HCT116 (cell line): ENCODE measurements at regions not wholly inside any gene's neighbourhood (a gene's known extent, or its start where the extent isn't known, plus 50 kb on each side); places are given as distances from the start of the nearest gene placed in this dataset.

Source experiments
- ATAC-seq: fragments of 200-7000 bp; cut with Tn5 transposase; 2 replicates; pipeline ENCODE4 v1.9.1; 2020; ENCODE audit warnings: mild to moderate bottlenecking, moderate library complexity
- BruUV-seq: library from RNA; stranded (reverse); fragments of 400-500 nt; replicated peaks from 2 replicates; lab custom pipeline; 2021; lab: Mats Ljungman, UMichigan
- CTCF ChIA-PET: fragments of 300-600 bp; sonication (Branson Sonifier 250); formaldehyde crosslinking; loops from one replicate; lab custom pipeline; 2021; ENCODE audit warnings: antibody characterized with exemption; lab: Charles Lee
- POLR2A ChIA-PET: fragments of 300-600, 350-600 bp; sonication (Branson Sonifier 250); formaldehyde crosslinking; loops from one replicate; lab custom pipeline; 2021; ENCODE audit warnings: antibody characterized with exemption; lab: Charles Lee
- RAD21 ChIA-PET, 2 experiments: fragments of 300-600 bp; sonication (Branson Sonifier 250); formaldehyde crosslinking; loops; one replicate each; lab custom pipeline; 2023; ENCODE audit warnings: low total read pairs in 2 of 2; ENCODE audit not compliant: uncharacterized antibody in 2 of 2, unreplicated experiment in 2 of 2, low non-redundant PET in 1 of 2; lab: Charles Lee
- DNase-seq: peaks from one replicate; pipeline ENCODE4 v3.0.0-alpha.2; 2010; ENCODE audit warnings: low read depth, low spot score
- H2AFZ ChIP-seq: fragments of 200-600 bp; shearing (Covaris generic), sonication (generic); 2 replicates; pipeline ENCODE4 v1.6.1; 2017; ENCODE audit warnings: low read depth, mixed run types, mixed read lengths, antibody characterized with exemption, low read length; ENCODE audit not compliant: poor library complexity, severe bottlenecking
- H3K27ac ChIP-seq: 2 replicates; pipeline ENCODE4 v1.5.1; 2012; ENCODE audit warnings: low read depth, low read length
- H3K27me3 ChIP-seq: fragments of 200-600 bp; sonication (generic); 2 replicates; pipeline ENCODE4 v1.6.1; 2016; ENCODE audit warnings: mixed run types, low read length, mixed read lengths; ENCODE audit not compliant: insufficient read depth
- H3K36me3 ChIP-seq, 2 experiments: fragments of 200-500 bp in 1 of 2; fragments of 200-600 bp in 1 of 2; sonication (Bioruptor generic) in 1 of 2; sonication (generic) in 1 of 2; 2 replicates each; pipeline versions ENCODE4 v1.5.1 to v1.6.1; 2014 to 2016; ENCODE audit warnings: low read length in 2 of 2, inconsistent platforms in 1 of 2, mixed read lengths in 1 of 2, mixed run types in 1 of 2; ENCODE audit not compliant: insufficient read depth in 2 of 2, control insufficient read depth in 1 of 2
- H3K4me1 ChIP-seq, 2 experiments: fragments of 200-600 bp in 1 of 2; sonication (generic) in 1 of 2; 2 replicates each; pipeline versions ENCODE4 v1.5.1 to v1.6.1; 2012 to 2017; ENCODE audit warnings: low read length in 2 of 2, inconsistent platforms in 1 of 2, mild to moderate bottlenecking in 1 of 2, mixed read lengths in 1 of 2, mixed run types in 1 of 2, moderate library complexity in 1 of 2; ENCODE audit not compliant: insufficient read depth in 2 of 2, control insufficient read depth in 1 of 2
- H3K4me2 ChIP-seq: fragments of 200-600 bp; sonication (generic); 2 replicates; pipeline ENCODE4 v1.6.1; 2017; ENCODE audit warnings: mixed run types, low read length, mixed read lengths
- H3K4me3 ChIP-seq, 2 experiments: fragments of 200-600 bp in 1 of 2; sonication (generic) in 1 of 2; replicated peaks in 1 of 2; 2 replicates each; pipeline ENCODE4 v1.5.1; 2011 to 2016; ENCODE audit warnings: low read length in 2 of 2, control low read depth in 1 of 2, low read depth in 1 of 2, mild to moderate bottlenecking in 1 of 2, mixed read lengths in 1 of 2, mixed run types in 1 of 2
- H3K79me2 ChIP-seq: fragments of 200-600 bp; sonication (generic); 2 replicates; pipeline ENCODE4 v1.6.1; 2017; ENCODE audit warnings: mild to moderate bottlenecking, mixed run types, low read length, moderate library complexity, mixed read lengths; ENCODE audit not compliant: insufficient read depth
- H3K9ac ChIP-seq: fragments of 200-600 bp; sonication (generic); 2 replicates; pipeline ENCODE4 v1.6.1; 2016; ENCODE audit warnings: low read length, mixed read lengths
- H3K9me2 ChIP-seq: fragments of 200-600 bp; sonication (generic), shearing (Covaris generic); 2 replicates; pipeline ENCODE4 v1.6.1; 2017; ENCODE audit warnings: mixed run types, mild to moderate bottlenecking, moderate library complexity; ENCODE audit not compliant: insufficient read depth
- H3K9me3 ChIP-seq, 2 experiments: fragments of 200-500 bp in 1 of 2; fragments of 200-600 bp in 1 of 2; sonication (Bioruptor generic) in 1 of 2; sonication (generic) in 1 of 2; 2 replicates each; pipeline ENCODE4 v1.6.1; 2014 to 2017; ENCODE audit warnings: low read length in 2 of 2, mixed read lengths in 2 of 2, inconsistent platforms in 1 of 2, low read depth in 1 of 2, mild to moderate bottlenecking in 1 of 2, mixed run types in 1 of 2, moderate library complexity in 1 of 2; ENCODE audit not compliant: control insufficient read depth in 1 of 2, insufficient read depth in 1 of 2
- H4K20me1 ChIP-seq: fragments of 200-600 bp; sonication (generic), shearing (Covaris generic); 2 replicates; pipeline ENCODE4 v1.6.1; 2017; ENCODE audit warnings: mixed run types, mild to moderate bottlenecking, moderate library complexity; ENCODE audit not compliant: insufficient read depth
- ATF3 ChIP-seq: IDR thresholded peaks from 2 replicates; pipeline ENCODE4 v1.6.1; 2012
- CEBPB ChIP-seq: IDR thresholded peaks from 2 replicates; pipeline ENCODE4 v1.6.1; 2012; ENCODE audit warnings: low read depth
- CTCF ChIP-seq, 3 experiments: fragments of 200-600 bp in 1 of 3; sonication (generic) in 1 of 3; IDR thresholded peaks in 2 of 3; conservative IDR thresholded peaks in 1 of 3; 2 replicates each; pipeline ENCODE4 v1.5.1; 2012 to 2017; ENCODE audit warnings: low read depth in 2 of 3, low read length in 2 of 3, antibody characterized with exemption in 1 of 3, borderline replicate concordance in 1 of 3, control low read depth in 1 of 3, mild to moderate bottlenecking in 1 of 3, mixed read lengths in 1 of 3, mixed run types in 1 of 3, moderate library complexity in 1 of 3; ENCODE audit not compliant: insufficient read depth in 1 of 3
- EZH2 ChIP-seq: fragments of 200-600 bp; sonication (generic); IDR thresholded peaks from 2 replicates; pipeline ENCODE4 v1.6.1; 2017; ENCODE audit warnings: antibody characterized with exemption, mixed run types
- EZH2phosphoT487 ChIP-seq: fragments of 200-600 bp; IDR thresholded peaks from 2 replicates; pipeline ENCODE4 v1.6.1; 2018; ENCODE audit warnings: antibody characterized with exemption, borderline replicate concordance
- FOSL1 ChIP-seq: IDR thresholded peaks from 2 replicates; pipeline ENCODE4 v1.6.1; 2012; ENCODE audit warnings: low read depth
- JUND ChIP-seq: IDR thresholded peaks from 2 replicates; pipeline ENCODE4 v1.6.1; 2012
- POLR2A ChIP-seq: IDR thresholded peaks from 2 replicates; pipeline ENCODE4 v1.7.0; 2011; ENCODE audit warnings: borderline replicate concordance; ENCODE audit not compliant: insufficient read depth, insufficient read length; ENCODE audit errors: extremely low read depth
- POLR2AphosphoS5 ChIP-seq: IDR thresholded peaks from 2 replicates; pipeline ENCODE4 v1.6.1; 2011; ENCODE audit warnings: mild to moderate bottlenecking, low read depth, low read length, moderate library complexity
- RAD21 ChIP-seq: IDR thresholded peaks from 2 replicates; pipeline ENCODE4 v1.6.1; 2012; ENCODE audit warnings: low read depth, mild to moderate bottlenecking
- REST ChIP-seq: IDR thresholded peaks from 2 replicates; pipeline ENCODE4 v1.6.1; 2012; ENCODE audit warnings: low read depth
- SIN3A ChIP-seq: IDR thresholded peaks from 2 replicates; pipeline ENCODE4 v1.6.1; 2012; ENCODE audit warnings: low read depth
- SP1 ChIP-seq: IDR thresholded peaks from 2 replicates; pipeline ENCODE4 v1.6.1; 2012; ENCODE audit warnings: low read depth
- SRF ChIP-seq: IDR thresholded peaks from 2 replicates; pipeline ENCODE4 v1.6.1; 2012; ENCODE audit warnings: low read depth
- TCF7L2 ChIP-seq: IDR thresholded peaks from 2 replicates; pipeline ENCODE4 v1.7.0; 2011; ENCODE audit warnings: borderline replicate concordance, inconsistent platforms; ENCODE audit not compliant: insufficient read depth, insufficient read length; ENCODE audit errors: extremely low read depth
- YY1 ChIP-seq: IDR thresholded peaks from 2 replicates; pipeline ENCODE4 v1.6.1; 2011; ENCODE audit warnings: low read length, low read depth, moderate library complexity, mild to moderate bottlenecking; ENCODE audit not compliant: insufficient replicate concordance; ENCODE audit errors: extremely low read depth
- ZBTB33 ChIP-seq: IDR thresholded peaks from 2 replicates; pipeline ENCODE4 v1.6.1; 2011; ENCODE audit warnings: mild to moderate bottlenecking, low read length, moderate library complexity; ENCODE audit not compliant: insufficient replicate concordance; ENCODE audit errors: extremely low read depth
- ZFX ChIP-seq: fragments of 450-650 bp; IDR thresholded peaks from 2 replicates; pipeline ENCODE4 v1.6.1; 2017
- intact Hi-C: fragments of 100-400 bp; cut with micrococcal nuclease; formaldehyde crosslinking; loops from 2 replicates; pipeline ENCODE4 v1.10.0; 2022

- no peak for DNase-seq
- Histone ChIP-seq H3K4me3 (no peak overlapping the region), H3K36me3 (no peaks in the 10 kb centered on the region), H3K4me2 (no peak overlapping the region), H3K9ac (no peak overlapping the region)
- TF ChIP-seq POLR2A (no peak), JUND (no peak), SIN3A (no peak), REST (no peak), SRF (no peak), ZBTB33 (no peak), ATF3 (no peak), RAD21 (no peak), YY1 (no peak), CEBPB (no peak), POLR2AphosphoS5 (no peak), EZH2 (no peak), CTCF (IDR thresholded peaks at IDR 0.05 in 2 of 3, conservative IDR thresholded peaks at IDR 0.05 in 1 of 3; ENCODE audit: borderline replicate concordance in 1 of 3, insufficient read depth in 1 of 3, low read depth in 2 of 3, low read length in 2 of 3) (no peak), ZFX (no peak), SP1 (no peak), TCF7L2 (no peak), EZH2phosphoT487 (no peak), FOSL1 (no peak)
- TF ChIP-seq, all 23 proteins: peak for 0
- no peaks in the 10 kb centered on the region for H3K9me2 ChIP-seq
- H3K27ac ChIP-seq = no peak overlapping the region
- no peak for ATAC-seq
- BruUV-seq = no TSS peak
- ChIA-PET CTCF (no interaction called here), RAD21 (no interaction called here), POLR2A (no interaction called here)
- no peaks in the 10 kb centered on the region for H3K9me3 ChIP-seq
- H4K20me1 ChIP-seq = no peaks in the 10 kb centered on the region
- intact Hi-C loops = no loop called here
- no peak overlapping the region for H2AFZ ChIP-seq
- no peaks in the 10 kb centered on the region for H3K79me2 ChIP-seq
- H3K4me1 ChIP-seq = peaks cover 0 to under 1% of the 10 kb centered on the region in 2 experiments; a peak in 1 of 4 replicates
- peaks cover 18% of the 10 kb centered on the region; the same call in 1 of the 2 replicates for H3K27me3 ChIP-seq
Measured at GRCh38 chr4:15341733-15342300, 86.0 kb upstream of the C1QTNF7 start.
